Calu3 (cell line): ENCODE measurements at regions not wholly inside any gene's neighbourhood (a gene's known extent, or its start where the extent isn't known, plus 50 kb on each side); places are given as distances from the start of the nearest gene placed in this dataset.

Experiments used
- BruUV-seq: library from RNA; stranded (reverse); fragments of 400-500 nt; replicated peaks from 2 replicates; lab custom pipeline; 2021; lab: Mats Ljungman, UMichigan
- CTCF ChIA-PET: fragments of 300-600 bp; sonication (Branson Sonifier 250); formaldehyde crosslinking; loops from one replicate; lab custom pipeline; 2022; ENCODE audit warnings: antibody characterized with exemption; lab: Charles Lee
- DNase-seq: peaks from one replicate; pipeline ENCODE4 v3.0.0; 2022
- H3K27ac Mint-ChIP-seq: one replicate; pipeline ENCODE4 v1.8.0; 2022; ENCODE audit warnings: mixed read lengths; ENCODE audit not compliant: unreplicated experiment
- H3K27me3 Mint-ChIP-seq: one replicate; pipeline ENCODE4 v1.8.0; 2022; ENCODE audit warnings: mixed read lengths; ENCODE audit not compliant: unreplicated experiment
- H3K36me3 Mint-ChIP-seq: one replicate; pipeline ENCODE4 v1.8.0; 2022; ENCODE audit warnings: mild to moderate bottlenecking, moderate library complexity, mixed read lengths; ENCODE audit not compliant: insufficient read depth, unreplicated experiment
- H3K4me1 Mint-ChIP-seq: one replicate; pipeline ENCODE4 v1.8.0; 2022; ENCODE audit warnings: mild to moderate bottlenecking, low read depth, mixed read lengths; ENCODE audit not compliant: unreplicated experiment
- H3K4me3 Mint-ChIP-seq: one replicate; pipeline ENCODE4 v1.8.0; 2022; ENCODE audit warnings: mild to moderate bottlenecking, low read depth, moderate library complexity, mixed read lengths; ENCODE audit not compliant: unreplicated experiment
- H3K9me3 Mint-ChIP-seq: one replicate; pipeline ENCODE4 v1.8.0; 2022; ENCODE audit warnings: low read depth, mixed read lengths; ENCODE audit not compliant: unreplicated experiment
- intact Hi-C: fragments of 100-400 bp; cut with micrococcal nuclease; formaldehyde crosslinking; loops from one replicate; pipeline ENCODE4 v1.10.0; 2022; ENCODE audit not compliant: unreplicated experiment
- TF ChIP-seq, protein P1 (sequence below): fragments of 200-600 bp; IDR thresholded peaks from one replicate; pipeline ENCODE4 v1.8.0; 2022; ENCODE audit warnings: antibody characterized with exemption; ENCODE audit not compliant: unreplicated experiment

DNA sequence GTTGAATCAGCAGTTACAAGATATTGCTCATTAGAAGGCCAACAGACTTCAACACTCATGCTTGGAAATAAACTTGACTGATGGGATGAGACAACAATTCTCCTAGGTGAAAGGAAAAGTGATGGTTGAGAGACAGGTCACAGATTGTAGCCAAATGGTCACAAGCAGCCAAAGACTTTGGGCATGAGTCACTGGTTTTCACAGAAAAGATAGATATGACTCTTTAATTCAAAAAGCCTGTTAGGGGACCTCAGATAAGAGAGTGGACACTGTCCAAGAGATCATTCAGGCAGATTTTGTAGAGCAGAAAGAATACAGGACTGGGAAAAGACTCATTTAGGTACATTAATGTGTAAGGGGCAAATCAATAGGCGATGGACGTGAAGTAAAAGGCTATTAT is 982.5 kb downstream of the MAT2B start:
- H3K4me1 Mint-ChIP-seq: peaks cover 11% of the 10 kb centered on the region
- no peak overlapping the region for H3K27ac Mint-ChIP-seq
- H3K27me3 Mint-ChIP-seq: no peaks in the 10 kb centered on the region
- H3K9me3 Mint-ChIP-seq: peaks cover 4% of the 10 kb centered on the region
- CTCF ChIA-PET: no interaction called here
- DNase-seq: no peak
- no peak overlapping the region for H3K4me3 Mint-ChIP-seq
- TF ChIP-seq, protein P1, sequence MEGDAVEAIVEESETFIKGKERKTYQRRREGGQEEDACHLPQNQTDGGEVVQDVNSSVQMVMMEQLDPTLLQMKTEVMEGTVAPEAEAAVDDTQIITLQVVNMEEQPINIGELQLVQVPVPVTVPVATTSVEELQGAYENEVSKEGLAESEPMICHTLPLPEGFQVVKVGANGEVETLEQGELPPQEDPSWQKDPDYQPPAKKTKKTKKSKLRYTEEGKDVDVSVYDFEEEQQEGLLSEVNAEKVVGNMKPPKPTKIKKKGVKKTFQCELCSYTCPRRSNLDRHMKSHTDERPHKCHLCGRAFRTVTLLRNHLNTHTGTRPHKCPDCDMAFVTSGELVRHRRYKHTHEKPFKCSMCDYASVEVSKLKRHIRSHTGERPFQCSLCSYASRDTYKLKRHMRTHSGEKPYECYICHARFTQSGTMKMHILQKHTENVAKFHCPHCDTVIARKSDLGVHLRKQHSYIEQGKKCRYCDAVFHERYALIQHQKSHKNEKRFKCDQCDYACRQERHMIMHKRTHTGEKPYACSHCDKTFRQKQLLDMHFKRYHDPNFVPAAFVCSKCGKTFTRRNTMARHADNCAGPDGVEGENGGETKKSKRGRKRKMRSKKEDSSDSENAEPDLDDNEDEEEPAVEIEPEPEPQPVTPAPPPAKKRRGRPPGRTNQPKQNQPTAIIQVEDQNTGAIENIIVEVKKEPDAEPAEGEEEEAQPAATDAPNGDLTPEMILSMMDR: no peak
- BruUV-seq: no TSS peak
- H3K36me3 Mint-ChIP-seq: no peaks in the 10 kb centered on the region
- intact Hi-C loops: no loop called here

- TF ChIP-seq, protein P1: no peak
- Mint-ChIP-seq H3K27ac (no peak overlapping the region), H3K4me3 (no peak overlapping the region), H3K9me3 (peaks cover 7% of the 10 kb centered on the region), H3K36me3 (no peaks in the 10 kb centered on the region), H3K27me3 (no peaks in the 10 kb centered on the region), H3K4me1 (no peaks in the 10 kb centered on the region)
- no TSS peak for BruUV-seq
- CTCF ChIA-PET: no interaction called here
- DNase-seq: no peak
- intact Hi-C loops: no loop called here
Measured at GRCh38 chr5:164497311-164498064, 992.1 kb downstream of the MAT2B start.

GRCh38 chr5:164498438-164498837 is 993.0 kb downstream of the MAT2B start:
- DNase-seq: no peak
- Mint-ChIP-seq H3K4me3 (no peak overlapping the region), H3K27ac (no peak overlapping the region), H3K27me3 (no peaks in the 10 kb centered on the region), H3K4me1 (no peaks in the 10 kb centered on the region), H3K9me3 (peaks cover under 1% of the 10 kb centered on the region), H3K36me3 (no peaks in the 10 kb centered on the region)
- TF ChIP-seq, protein P1: no peak
- BruUV-seq: no TSS peak
- CTCF ChIA-PET: no interaction called here
- intact Hi-C loops: no loop called here

- CTCF ChIA-PET: no interaction called here
- peaks cover 9% of the 10 kb centered on the region for H3K4me1 Mint-ChIP-seq
- no peak overlapping the region for H3K27ac Mint-ChIP-seq
- H3K27me3 Mint-ChIP-seq: no peaks in the 10 kb centered on the region
- no TSS peak for BruUV-seq
- intact Hi-C loops: loop anchor here (10.0 kb wide), 1 partner anchor 174 kb away; no protein-coding TSS in a partner anchor
- DNase-seq: no peak
- no peaks in the 10 kb centered on the region for H3K9me3 Mint-ChIP-seq
- no peaks in the 10 kb centered on the region for H3K36me3 Mint-ChIP-seq
- TF ChIP-seq, protein P1: no peak
- no peak overlapping the region for H3K4me3 Mint-ChIP-seq
Measured at GRCh38 chr5:164500856-164501255, 995.4 kb downstream of the MAT2B start.
